ENCODE measurements at regions not wholly inside any gene's neighbourhood (a gene's known extent, or its start where the extent isn't known, plus 50 kb on each side); places are given as distances from the start of the nearest gene placed in this dataset.

GRCh38 chr3:28727307-28727706 is 378.7 kb upstream of the AZI2 start:
- TF ChIP-seq CTCF (IDR thresholded peaks at IDR 0.05) (no peak), POLR2A (IDR thresholded peaks at IDR 0.05) (no peak)

All from heart left ventricle (tissue), 13 donors.